H1 (cell line): ENCODE measurements at regions not wholly inside any gene's neighbourhood (a gene's known extent, or its start where the extent isn't known, plus 50 kb on each side); places are given as distances from the start of the nearest gene placed in this dataset.

ENCODE experiments used
- CTCF ChIA-PET: fragments of 300-600 bp; sonication (Branson Sonifier 250); formaldehyde crosslinking; loops from one replicate; lab custom pipeline; 2021; ENCODE audit not compliant: partially characterized antibody; lab: Charles Lee
- POLR2A ChIA-PET: fragments of 300-600 bp; sonication (Branson Sonifier 250); formaldehyde crosslinking; loops from one replicate; lab custom pipeline; 2021; ENCODE audit warnings: inconsistent platforms; ENCODE audit not compliant: partially characterized antibody; lab: Charles Lee
- DNase-seq, 2 experiments: peaks; one replicate each; pipeline versions ENCODE4 v3.0.0 to v3.0.0-alpha.2; 2010 to 2022; ENCODE audit warnings: low spot score in 2 of 2, low read depth in 1 of 2, mixed read lengths in 1 of 2
- FAIRE-seq: peaks from 2 replicates; lab custom pipeline; 2011; peaks lifted over from hg19 to GRCh38; lab: Jason Lieb, UNC
- H2AFZ ChIP-seq: 2 replicates; pipeline ENCODE4 v1.8.1; 2012; ENCODE audit warnings: low read length, inconsistent platforms
- H2AK5ac ChIP-seq: 2 replicates; pipeline ENCODE4 v1.6.1; 2013; ENCODE audit warnings: low read depth, low read length
- H2BK120ac ChIP-seq: replicated peaks from 2 replicates; pipeline ENCODE3; 2013; ENCODE audit warnings: low read depth, low read length, inconsistent platforms
- H2BK12ac ChIP-seq: 2 replicates; pipeline ENCODE4 v1.6.1; 2013; ENCODE audit warnings: low read depth, low read length
- H2BK15ac ChIP-seq: 2 replicates; pipeline ENCODE4 v1.6.1; 2013; ENCODE audit warnings: low read length
- H2BK20ac ChIP-seq: 2 replicates; pipeline ENCODE4 v1.6.1; 2013; ENCODE audit warnings: low read length
- H2BK5ac ChIP-seq: 2 replicates; pipeline ENCODE4 v1.6.1; 2013; ENCODE audit warnings: low read depth, low read length
- H3K14ac ChIP-seq: 2 replicates; pipeline ENCODE4 v1.6.1; 2013; ENCODE audit warnings: inconsistent platforms; ENCODE audit not compliant: insufficient read length
- H3K18ac ChIP-seq: 2 replicates; pipeline ENCODE4 v1.6.1; 2013; ENCODE audit warnings: low read length; ENCODE audit errors: extremely low read depth
- H3K23ac ChIP-seq: 2 replicates; pipeline ENCODE4 v1.6.1; 2013; ENCODE audit warnings: inconsistent platforms; ENCODE audit not compliant: insufficient read length
- H3K23me2 ChIP-seq: 2 replicates; pipeline ENCODE4 v1.6.1; 2013; ENCODE audit warnings: low read depth, low read length
- H3K27ac ChIP-seq: 2 replicates; pipeline ENCODE4 v1.6.1; 2011; ENCODE audit warnings: low read depth, low read length, inconsistent platforms
- H3K27me3 ChIP-seq, 4 experiments: replicated peaks in 1 of 4; 1 replicate in 1 of 4; 2 replicates in 3 of 4; pipeline versions ENCODE4 v1.6.1 to v1.8.1; 2011 to 2013; ENCODE audit warnings: low read length in 3 of 4, mild to moderate bottlenecking in 3 of 4, inconsistent platforms in 2 of 4, mixed read lengths in 2 of 4, moderate library complexity in 1 of 4; ENCODE audit not compliant: control insufficient read depth in 3 of 4, insufficient read depth in 3 of 4; ENCODE audit errors: extremely low read depth in 1 of 4
- H3K36me3 ChIP-seq, 4 experiments: 2 replicates each; pipeline versions ENCODE4 v1.6.1 to v1.8.1; 2011 to 2013; ENCODE audit warnings: mild to moderate bottlenecking in 4 of 4, low read length in 3 of 4, moderate library complexity in 2 of 4, control low read depth in 1 of 4, inconsistent platforms in 1 of 4; ENCODE audit not compliant: insufficient read depth in 4 of 4, control insufficient read depth in 2 of 4
- H3K4ac ChIP-seq: replicated peaks from 2 replicates; pipeline ENCODE3; 2013; ENCODE audit warnings: low read length, low read depth, mixed read lengths, inconsistent platforms; ENCODE audit not compliant: insufficient read length
- H3K4me1 ChIP-seq, 4 experiments: replicated peaks in 1 of 4; 1 replicate in 1 of 4; 2 replicates in 3 of 4; pipeline versions ENCODE4 v1.6.1 to v1.8.1; 2011 to 2013; ENCODE audit warnings: low read length in 3 of 4, inconsistent platforms in 2 of 4, mixed read lengths in 1 of 4; ENCODE audit not compliant: insufficient read depth in 4 of 4, control insufficient read depth in 3 of 4
- H3K4me2 ChIP-seq, 2 experiments: 2 replicates each; pipeline versions ENCODE4 v1.6.1 to v1.8.1; 2011 to 2013; ENCODE audit warnings: low read depth in 2 of 2, low read length in 2 of 2, control low read depth in 1 of 2, inconsistent platforms in 1 of 2, mild to moderate bottlenecking in 1 of 2; ENCODE audit not compliant: insufficient read depth in 1 of 2
- H3K4me3 ChIP-seq, 4 experiments: fragments of 200-600, 300-600 bp in 1 of 4; sonication (generic), shearing (Covaris generic), sonication (Bioruptor Twin) in 1 of 4; 2 replicates each; pipeline versions ENCODE4 v1.5.1 to v1.8.1; 2011 to 2016; ENCODE audit warnings: low read length in 4 of 4, low read depth in 3 of 4, control low read depth in 2 of 4, inconsistent platforms in 2 of 4, mild to moderate bottlenecking in 2 of 4, mixed read lengths in 1 of 4, moderate library complexity in 1 of 4; ENCODE audit not compliant: insufficient read depth in 2 of 4; ENCODE audit errors: extremely low read depth in 1 of 4
- H3K56ac ChIP-seq: replicated peaks from 2 replicates; pipeline ENCODE3; 2013; ENCODE audit warnings: low read depth, mild to moderate bottlenecking, mixed read lengths, low read length, inconsistent platforms; ENCODE audit not compliant: insufficient read length
- H3K79me1 ChIP-seq: 2 replicates; pipeline ENCODE4 v1.6.1; 2013; ENCODE audit warnings: low read depth, low read length, control low read depth
- H3K79me2 ChIP-seq, 2 experiments: 2 replicates each; pipeline versions ENCODE4 v1.6.1 to v1.8.1; 2012 to 2013; ENCODE audit warnings: low read length in 2 of 2, mild to moderate bottlenecking in 2 of 2, inconsistent platforms in 1 of 2; ENCODE audit not compliant: insufficient read depth in 2 of 2, control insufficient read depth in 1 of 2
- H3K9ac ChIP-seq, 4 experiments: replicated peaks in 1 of 4; 1 replicate in 1 of 4; 2 replicates in 3 of 4; pipeline versions ENCODE4 v1.6.1 to v1.8.1; 2011 to 2013; ENCODE audit warnings: low read depth in 3 of 4, low read length in 3 of 4, control low read depth in 2 of 4, mild to moderate bottlenecking in 2 of 4, moderate library complexity in 2 of 4, inconsistent platforms in 1 of 4; ENCODE audit errors: extremely low read depth in 1 of 4
- H3K9me3 ChIP-seq, 2 experiments: 2 replicates each; pipeline versions ENCODE4 v1.6.1 to v1.8.1; 2012 to 2013; ENCODE audit warnings: mild to moderate bottlenecking in 2 of 2, moderate library complexity in 2 of 2, control low read depth in 1 of 2, inconsistent platforms in 1 of 2, low read depth in 1 of 2, low read length in 1 of 2, mixed read lengths in 1 of 2; ENCODE audit not compliant: insufficient read depth in 2 of 2
- H4K20me1 ChIP-seq, 2 experiments: replicated peaks in 1 of 2; 2 replicates each; pipeline versions ENCODE3 to v1.8.1; 2011 to 2013; ENCODE audit warnings: inconsistent platforms in 2 of 2, low read length in 2 of 2, mild to moderate bottlenecking in 1 of 2; ENCODE audit not compliant: insufficient read depth in 2 of 2, control insufficient read depth in 1 of 2
- H4K5ac ChIP-seq: 2 replicates; pipeline ENCODE4 v1.6.1; 2013; ENCODE audit warnings: low read length, low read depth, mixed read lengths, inconsistent platforms; ENCODE audit not compliant: insufficient read length
- H4K8ac ChIP-seq: 2 replicates; pipeline ENCODE4 v1.8.0; 2013; ENCODE audit warnings: mild to moderate bottlenecking, moderate library complexity, low read length, inconsistent platforms; ENCODE audit not compliant: insufficient read depth; ENCODE audit errors: extremely low read depth
- H4K91ac ChIP-seq: replicated peaks from 2 replicates; pipeline ENCODE3; 2013; ENCODE audit warnings: low read length, mixed read lengths, inconsistent platforms; ENCODE audit not compliant: insufficient read length
- FOSL1 ChIP-seq: IDR thresholded peaks from 2 replicates; pipeline ENCODE4 v1.6.1; 2011; ENCODE audit warnings: mild to moderate bottlenecking, low read depth, low read length, moderate library complexity; ENCODE audit not compliant: insufficient read depth
- YY1 ChIP-seq: IDR thresholded peaks from 2 replicates; pipeline ENCODE4 v1.6.1; 2011; ENCODE audit warnings: low read depth, mild to moderate bottlenecking, low read length
- WGBS, 2 experiments: shearing (Covaris generic) in 1 of 2; methylation state at CpG; one replicate each; pipeline versions ENCODE4 v1.1.6 to v1.1.7; 2013 to 2015; ENCODE audit warnings: low lambda C conversion rate in 2 of 2, mixed read lengths in 2 of 2, inconsistent platforms in 1 of 2, low coverage in 1 of 2, missing lambda C conversion rate in 1 of 2; ENCODE audit not compliant: insufficient replicate concordance in 2 of 2, insufficient coverage in 1 of 2, insufficient read length in 1 of 2; ENCODE audit errors: extremely low coverage in 1 of 2, missing lambda C conversion rate in 1 of 2; 5-methylcytosine and 5-hydroxymethylcytosine counted together

DNA sequence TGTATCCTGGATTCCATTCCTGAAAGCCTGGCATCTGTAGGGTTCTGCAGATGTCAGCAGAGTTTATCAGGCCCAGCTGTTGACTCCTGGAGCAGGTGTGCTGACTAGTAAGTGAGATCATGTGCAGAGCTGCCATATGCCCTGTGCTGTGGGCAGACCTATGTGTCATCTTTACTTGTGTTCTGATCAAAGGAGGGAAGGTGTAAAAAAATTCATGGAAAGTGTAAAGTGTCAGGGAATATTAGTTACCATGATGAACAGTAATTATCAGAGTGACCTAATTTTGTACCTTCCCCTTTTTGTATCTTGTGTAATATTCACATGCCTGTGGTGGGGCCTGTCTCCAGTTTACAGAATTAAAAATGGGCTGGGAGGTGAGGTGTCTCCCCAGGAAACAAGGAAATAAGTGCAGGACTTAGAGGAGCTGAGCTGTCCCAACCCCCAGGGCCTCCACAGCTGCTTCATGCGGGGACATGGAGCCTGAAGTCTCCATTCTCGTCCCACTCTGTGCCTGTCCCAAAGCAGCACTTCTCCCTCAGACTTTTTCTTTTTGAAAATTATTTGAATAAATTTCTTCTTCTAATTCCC is 148.2 kb upstream of the GGTLC1 start:
- FAIRE-seq: no peak
- CTCF ChIA-PET: interaction anchor here (2.6 kb wide), 1 partner anchor 13 kb away, joined by 15 read pairs; no protein-coding TSS in a partner anchor
- H3K23ac ChIP-seq: no peak overlapping the region

More for the DNA sequence above, 148.2 kb upstream of the GGTLC1 start:
- 100% methylated on average over 2 of the region's 2 CpGs; no CpG with 5 or more reads in 1 of the 2 experiments for WGBS, 2 experiments
- Histone ChIP-seq H4K20me1 (no peaks in the 10 kb centered on the region), H3K4me2 (no peak overlapping the region), H3K79me2 (no peaks in the 10 kb centered on the region), H4K91ac (no peak overlapping the region), H2AK5ac (no peak overlapping the region), H3K14ac (no peak overlapping the region), H3K4me3 (no peak overlapping the region), H2BK12ac (no peak overlapping the region), H3K27me3 (no peaks in the 10 kb centered on the region), H2BK20ac (no peak overlapping the region), H3K4ac (no peak overlapping the region), H4K5ac (no peak overlapping the region), H3K79me1 (no peaks in the 10 kb centered on the region), H2BK5ac (no peak overlapping the region), H3K18ac (no peak overlapping the region), H2BK120ac (no peak overlapping the region), H3K27ac (no peak overlapping the region), H4K8ac (no peak overlapping the region), H3K56ac (no peak overlapping the region), H3K9ac (no peak overlapping the region), H2AFZ (no peak overlapping the region), H3K9me3 (no peaks in the 10 kb centered on the region), H3K36me3 (no peaks in the 10 kb centered on the region), H2BK15ac (no peak overlapping the region), H3K23me2 (no peaks in the 10 kb centered on the region), H3K4me1 (peaks cover 0 to 2% (median 0%) of the 10 kb centered on the region in 4 experiments; a peak in 2 of 7 replicates)
- POLR2A ChIA-PET: no interaction called here
- no peak for DNase-seq
- no peak for TF ChIP-seq FOSL1
- TF ChIP-seq YY1: no peak
